HL-60 (cell line): ENCODE measurements at regions not wholly inside any gene's neighbourhood (a gene's known extent, or its start where the extent isn't known, plus 50 kb on each side); places are given as distances from the start of the nearest gene placed in this dataset.

Experiments
- DNase-seq, 2 experiments: peaks; one replicate each; pipeline ENCODE4 v3.0.0-alpha.2; 2010 to 2020; ENCODE audit warnings: low read depth in 1 of 2, low spot score in 1 of 2
- H3K27ac ChIP-seq: fragments of 250-450 bp; sonication (Bioruptor Pico); replicated peaks from 2 replicates; pipeline ENCODE4 v1.5.1; 2020; ENCODE audit warnings: mild to moderate bottlenecking, moderate library complexity
- H3K27me3 ChIP-seq: fragments of 250-450 bp; sonication (Bioruptor Pico); 2 replicates; pipeline ENCODE4 v1.5.1; 2021; ENCODE audit warnings: mild to moderate bottlenecking, moderate library complexity; ENCODE audit not compliant: insufficient read depth, poor library complexity, severe bottlenecking
- H3K4me3 ChIP-seq: replicated peaks from 2 replicates; pipeline ENCODE4 v1.5.1; 2011; ENCODE audit warnings: mild to moderate bottlenecking, control low read depth, low read length; ENCODE audit not compliant: insufficient read depth
- GABPA ChIP-seq: IDR thresholded peaks from 2 replicates; pipeline ENCODE4 v1.6.1; 2012; ENCODE audit warnings: low read depth
- POLR2AphosphoS5 ChIP-seq: IDR thresholded peaks from 2 replicates; pipeline ENCODE4 v1.6.1; 2012; ENCODE audit warnings: low read depth
- SPI1 ChIP-seq: IDR thresholded peaks from 2 replicates; pipeline ENCODE4 v1.6.1; 2012; ENCODE audit warnings: low read depth, mild to moderate bottlenecking, borderline replicate concordance
- TF ChIP-seq, protein P1 (sequence below): IDR thresholded peaks from 2 replicates; pipeline ENCODE4 v1.6.1; 2012; ENCODE audit warnings: low read depth; ENCODE audit not compliant: insufficient replicate concordance
- TF ChIP-seq, protein P2 (sequence below): IDR thresholded peaks from one replicate; pipeline ENCODE4 v1.5.1; 2011; ENCODE audit warnings: low read length, control low read depth, inconsistent platforms; ENCODE audit not compliant: insufficient read depth

DNA sequence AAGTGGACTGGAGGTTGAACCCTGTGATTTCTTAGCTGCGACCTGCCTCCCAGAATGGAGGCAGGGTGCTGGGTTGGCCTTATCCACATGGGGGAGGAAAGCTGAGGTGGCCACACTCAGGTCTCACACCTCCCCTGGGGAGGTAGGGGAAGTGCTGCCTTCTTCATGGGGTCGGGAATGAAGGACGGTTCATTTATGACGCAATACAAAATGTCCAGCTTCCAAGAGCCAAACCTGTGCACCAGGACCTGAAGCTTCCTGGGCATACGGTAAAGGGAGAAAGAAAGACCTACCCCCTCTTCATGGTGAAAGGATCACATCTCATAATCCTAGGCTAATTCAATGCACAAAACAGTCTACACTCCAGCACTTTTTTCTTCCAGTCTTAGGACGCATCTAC, 150.6 kb upstream of the CDYL start:
- Histone ChIP-seq H3K27ac (no peak overlapping the region), H3K27me3 (no peaks in the 10 kb centered on the region), H3K4me3 (no peak overlapping the region)
- no peak for DNase-seq
- TF ChIP-seq, protein P1, sequence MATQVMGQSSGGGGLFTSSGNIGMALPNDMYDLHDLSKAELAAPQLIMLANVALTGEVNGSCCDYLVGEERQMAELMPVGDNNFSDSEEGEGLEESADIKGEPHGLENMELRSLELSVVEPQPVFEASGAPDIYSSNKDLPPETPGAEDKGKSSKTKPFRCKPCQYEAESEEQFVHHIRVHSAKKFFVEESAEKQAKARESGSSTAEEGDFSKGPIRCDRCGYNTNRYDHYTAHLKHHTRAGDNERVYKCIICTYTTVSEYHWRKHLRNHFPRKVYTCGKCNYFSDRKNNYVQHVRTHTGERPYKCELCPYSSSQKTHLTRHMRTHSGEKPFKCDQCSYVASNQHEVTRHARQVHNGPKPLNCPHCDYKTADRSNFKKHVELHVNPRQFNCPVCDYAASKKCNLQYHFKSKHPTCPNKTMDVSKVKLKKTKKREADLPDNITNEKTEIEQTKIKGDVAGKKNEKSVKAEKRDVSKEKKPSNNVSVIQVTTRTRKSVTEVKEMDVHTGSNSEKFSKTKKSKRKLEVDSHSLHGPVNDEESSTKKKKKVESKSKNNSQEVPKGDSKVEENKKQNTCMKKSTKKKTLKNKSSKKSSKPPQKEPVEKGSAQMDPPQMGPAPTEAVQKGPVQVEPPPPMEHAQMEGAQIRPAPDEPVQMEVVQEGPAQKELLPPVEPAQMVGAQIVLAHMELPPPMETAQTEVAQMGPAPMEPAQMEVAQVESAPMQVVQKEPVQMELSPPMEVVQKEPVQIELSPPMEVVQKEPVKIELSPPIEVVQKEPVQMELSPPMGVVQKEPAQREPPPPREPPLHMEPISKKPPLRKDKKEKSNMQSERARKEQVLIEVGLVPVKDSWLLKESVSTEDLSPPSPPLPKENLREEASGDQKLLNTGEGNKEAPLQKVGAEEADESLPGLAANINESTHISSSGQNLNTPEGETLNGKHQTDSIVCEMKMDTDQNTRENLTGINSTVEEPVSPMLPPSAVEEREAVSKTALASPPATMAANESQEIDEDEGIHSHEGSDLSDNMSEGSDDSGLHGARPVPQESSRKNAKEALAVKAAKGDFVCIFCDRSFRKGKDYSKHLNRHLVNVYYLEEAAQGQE, result no peak
- TF ChIP-seq POLR2AphosphoS5 (no peak), SPI1 (no peak), GABPA (no peak)
- TF ChIP-seq, protein P2, sequence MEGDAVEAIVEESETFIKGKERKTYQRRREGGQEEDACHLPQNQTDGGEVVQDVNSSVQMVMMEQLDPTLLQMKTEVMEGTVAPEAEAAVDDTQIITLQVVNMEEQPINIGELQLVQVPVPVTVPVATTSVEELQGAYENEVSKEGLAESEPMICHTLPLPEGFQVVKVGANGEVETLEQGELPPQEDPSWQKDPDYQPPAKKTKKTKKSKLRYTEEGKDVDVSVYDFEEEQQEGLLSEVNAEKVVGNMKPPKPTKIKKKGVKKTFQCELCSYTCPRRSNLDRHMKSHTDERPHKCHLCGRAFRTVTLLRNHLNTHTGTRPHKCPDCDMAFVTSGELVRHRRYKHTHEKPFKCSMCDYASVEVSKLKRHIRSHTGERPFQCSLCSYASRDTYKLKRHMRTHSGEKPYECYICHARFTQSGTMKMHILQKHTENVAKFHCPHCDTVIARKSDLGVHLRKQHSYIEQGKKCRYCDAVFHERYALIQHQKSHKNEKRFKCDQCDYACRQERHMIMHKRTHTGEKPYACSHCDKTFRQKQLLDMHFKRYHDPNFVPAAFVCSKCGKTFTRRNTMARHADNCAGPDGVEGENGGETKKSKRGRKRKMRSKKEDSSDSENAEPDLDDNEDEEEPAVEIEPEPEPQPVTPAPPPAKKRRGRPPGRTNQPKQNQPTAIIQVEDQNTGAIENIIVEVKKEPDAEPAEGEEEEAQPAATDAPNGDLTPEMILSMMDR, result no peak

DNA sequence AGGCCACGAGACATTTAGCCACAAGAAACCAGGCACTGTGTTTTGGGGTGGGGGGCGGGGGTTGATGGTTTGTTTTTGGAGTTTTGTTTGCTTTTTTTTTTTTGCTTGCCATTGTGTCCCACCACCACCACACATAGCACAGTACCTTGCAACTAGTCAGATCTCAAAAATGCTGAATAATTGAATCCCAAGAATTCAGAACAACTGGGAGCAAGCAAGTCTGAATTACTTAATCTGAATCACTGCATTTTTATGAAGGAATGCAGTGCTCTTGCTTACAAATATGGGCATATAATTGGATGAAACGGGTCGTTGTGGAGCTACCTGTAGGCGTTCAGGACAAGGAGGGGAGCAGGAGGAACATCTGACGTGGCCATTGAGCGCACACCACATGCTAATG, 151.5 kb upstream of the CDYL start:
- DNase-seq, result no peak
- no peak overlapping the region for H3K27ac ChIP-seq
- no peaks in the 10 kb centered on the region for H3K27me3 ChIP-seq
- TF ChIP-seq, protein P2, result no peak
- no peak overlapping the region for H3K4me3 ChIP-seq

DNA sequence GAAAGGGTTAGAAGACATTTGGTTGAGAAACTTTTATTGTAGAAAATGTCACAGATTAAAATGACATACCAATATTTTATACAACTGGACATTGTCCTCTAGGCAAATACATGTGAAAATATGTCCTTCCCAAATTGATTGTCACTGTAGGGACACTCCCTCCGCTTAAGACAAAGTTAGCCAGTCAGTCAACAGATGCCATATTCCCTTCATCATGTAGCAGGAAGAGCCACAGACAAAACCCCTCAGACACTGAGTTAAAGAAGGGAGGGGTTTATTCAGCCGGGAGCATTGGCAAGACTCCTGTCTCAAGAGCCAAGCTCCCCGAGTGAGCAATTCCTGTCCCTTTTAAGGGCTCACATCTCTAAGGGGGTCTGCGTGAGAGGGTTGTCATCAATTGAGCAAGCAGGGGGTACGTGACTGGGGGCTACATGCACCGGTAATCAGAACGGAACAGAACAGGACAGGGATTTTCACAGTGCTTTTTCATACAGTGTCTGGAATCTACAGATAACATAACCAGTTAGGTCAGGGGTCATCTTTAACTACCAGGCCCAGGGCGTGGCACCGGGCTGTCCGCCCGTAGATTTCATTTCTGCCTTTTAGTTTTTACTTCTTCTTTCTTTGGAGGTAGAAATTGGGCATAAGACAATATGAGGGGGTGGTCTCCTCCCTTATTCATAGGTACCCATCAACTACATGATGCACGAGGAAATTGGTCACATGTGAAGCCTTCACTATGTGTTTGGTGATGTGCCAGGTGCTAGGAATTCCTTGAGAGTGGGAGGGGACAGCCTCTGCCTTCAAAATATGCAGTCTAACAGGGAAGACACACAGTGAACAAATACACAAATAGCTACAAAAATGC, 155.7 kb upstream of the CDYL start:
- no peak for TF ChIP-seq SPI1
- TF ChIP-seq, protein P1, result no peak
- no peak for TF ChIP-seq GABPA
- TF ChIP-seq, protein P2, result no peak
- TF ChIP-seq POLR2AphosphoS5, result no peak
- Histone ChIP-seq H3K27ac (no peak overlapping the region), H3K4me3 (no peak overlapping the region), H3K27me3 (no peaks in the 10 kb centered on the region)
- DNase-seq, result no peak

DNA sequence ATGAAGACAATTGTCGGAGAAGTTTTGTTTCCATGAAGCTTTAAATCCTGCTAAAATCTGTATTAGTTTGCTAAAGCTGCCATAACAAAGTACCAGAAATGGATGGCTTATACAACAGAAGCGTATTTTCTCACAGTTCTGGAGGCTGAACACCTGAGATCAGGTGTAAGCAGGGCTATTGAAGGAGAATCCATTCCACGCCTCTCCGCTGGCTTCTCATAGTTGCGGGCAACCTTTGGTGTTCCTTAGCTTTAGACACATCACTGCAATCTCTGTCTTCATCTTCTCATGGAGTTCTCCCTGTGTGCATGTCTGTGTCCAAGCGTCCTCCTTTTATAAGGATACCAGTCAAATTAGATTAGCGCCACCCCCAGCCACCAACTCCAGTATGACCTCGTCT, 159.9 kb upstream of the CDYL start:
- DNase-seq, result no peak
- TF ChIP-seq, protein P1, result no peak
- no peak for TF ChIP-seq SPI1
- TF ChIP-seq GABPA, result no peak
- TF ChIP-seq POLR2AphosphoS5, result no peak
- TF ChIP-seq, protein P2, result no peak
- no peak overlapping the region for H3K27ac ChIP-seq
- H3K4me3 ChIP-seq, result no peak overlapping the region
- H3K27me3 ChIP-seq, result no peaks in the 10 kb centered on the region
